G401.6 (cell line): ENCODE measurements at regions not wholly inside any gene's neighbourhood (a gene's known extent, or its start where the extent isn't known, plus 50 kb on each side); places are given as distances from the start of the nearest gene placed in this dataset.

ENCODE experiments used
- FAIRE-seq: peaks from 2 replicates; lab custom pipeline; 2012; peaks lifted over from hg19 to GRCh38; lab: Jason Lieb, UNC

GRCh38 chr14:34212172-34212929 is 249.7 kb downstream of the SPTSSA start:
- no peak for FAIRE-seq

- FAIRE-seq: no peak
These were observed 250.3 kb downstream of the SPTSSA start for GRCh38 chr14:34211732-34212131.

- no peak for FAIRE-seq
These were observed 253.5 kb downstream of the SPTSSA start for GRCh38 chr14:34208532-34208931.

- no peak for FAIRE-seq
These were observed 254.9 kb upstream of the EGLN3 start for GRCh38 chr14:34205799-34206198.

DNA sequence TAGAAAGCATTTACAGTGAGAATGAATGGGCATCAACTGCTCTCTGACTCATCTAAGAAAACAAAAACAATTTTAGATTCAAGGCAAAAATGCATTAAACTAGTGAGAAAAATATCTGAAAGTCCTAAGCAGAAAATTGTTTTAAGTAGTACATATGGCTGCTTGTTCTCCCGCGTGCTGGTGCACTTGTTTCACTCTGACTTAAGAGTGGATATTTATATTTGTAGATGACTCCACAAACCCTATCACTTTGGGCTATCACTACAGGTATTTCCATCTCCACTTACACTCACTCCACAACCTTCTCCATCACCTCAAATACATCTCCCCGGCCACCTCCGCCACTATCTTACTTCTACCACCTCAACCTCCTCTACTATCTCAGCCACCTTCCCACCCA is 253.9 kb upstream of the EGLN3 start:
- FAIRE-seq: no peak

DNA sequence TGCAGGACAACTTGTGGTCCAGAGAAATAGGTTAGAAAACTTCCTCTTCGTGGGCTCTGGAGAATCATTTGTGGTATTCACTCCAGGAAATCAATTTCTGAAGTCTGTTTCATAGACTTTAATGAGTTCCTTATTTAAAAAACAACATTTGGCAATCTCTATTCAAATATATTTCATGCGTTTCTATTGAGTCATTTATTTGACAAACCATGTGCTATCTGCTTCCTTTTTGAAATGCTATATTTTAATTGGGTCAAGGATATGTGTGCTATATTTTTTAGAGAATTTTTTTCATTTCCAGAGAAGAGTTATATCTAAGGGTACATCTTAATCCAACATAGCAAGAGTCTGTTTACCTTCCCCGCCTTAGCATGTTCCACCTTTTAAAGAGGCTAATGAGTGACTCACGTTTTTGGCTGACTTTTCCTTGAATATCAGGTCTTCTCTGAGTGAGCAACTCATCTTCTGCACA is 252.4 kb upstream of the EGLN3 start:
- no peak for FAIRE-seq

DNA sequence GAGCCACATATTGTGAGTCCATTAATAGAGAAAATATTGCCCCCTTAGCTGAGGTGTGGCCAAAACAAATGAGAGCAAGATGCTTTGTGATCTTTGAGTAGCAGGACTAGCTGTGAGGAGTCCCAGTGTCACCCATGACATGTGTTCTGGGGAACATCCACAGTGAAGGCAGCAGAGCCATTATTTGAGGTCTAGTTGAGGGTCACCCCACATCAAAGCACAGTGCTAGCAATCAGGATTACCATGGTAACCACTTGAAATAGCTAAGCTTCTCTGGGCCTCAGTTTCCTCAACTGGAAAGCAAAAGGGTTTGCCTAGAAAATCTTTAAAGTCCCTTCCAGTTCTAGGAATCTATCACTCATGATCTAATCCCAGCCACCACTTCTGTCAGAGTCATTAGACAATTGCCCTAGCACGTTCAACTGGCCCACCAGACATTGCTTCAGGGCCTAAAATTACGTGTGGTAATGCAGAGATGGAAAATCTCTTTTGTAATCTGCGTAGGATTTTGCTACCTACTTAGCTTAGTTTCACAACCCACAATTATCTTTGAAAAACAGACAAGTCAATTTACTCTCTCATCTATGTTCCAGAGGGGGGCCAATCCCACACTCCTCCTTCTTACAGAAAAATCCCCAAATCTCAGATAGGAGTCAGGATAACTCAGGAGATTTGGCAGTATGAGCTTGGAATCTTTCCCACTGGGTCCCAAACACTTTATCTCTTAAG is 251.2 kb upstream of the EGLN3 start:
- no peak for FAIRE-seq

- FAIRE-seq: no peak
These were observed 248.7 kb upstream of the EGLN3 start for GRCh38 chr14:34199585-34199984.

GRCh38 chr14:34198096-34198495 is 247.2 kb upstream of the EGLN3 start:
- no peak for FAIRE-seq

DNA sequence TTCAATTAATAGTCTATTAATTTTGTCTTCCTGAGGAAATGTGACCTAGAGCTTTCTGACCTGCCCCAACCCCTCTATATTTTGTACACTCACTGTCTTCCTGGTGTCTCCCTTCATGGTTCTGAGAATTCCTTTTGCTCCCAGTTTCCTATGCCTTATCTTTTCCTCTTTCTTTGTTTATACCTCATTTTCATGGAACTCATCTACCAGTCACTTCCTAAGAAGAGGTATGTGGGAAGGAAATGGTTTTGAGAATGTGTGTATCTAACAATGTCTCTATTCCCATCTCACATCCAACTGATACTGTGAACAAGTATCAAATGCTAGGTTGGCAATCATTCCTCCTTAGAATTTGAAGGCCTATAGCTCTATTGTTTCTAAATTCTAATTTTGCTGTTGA is 245.1 kb upstream of the EGLN3 start:
- no peak for FAIRE-seq

- no peak for FAIRE-seq
These were observed 239.8 kb upstream of the EGLN3 start for GRCh38 chr14:34190717-34191116.

GRCh38 chr14:34189866-34190265 is 239.0 kb upstream of the EGLN3 start:
- FAIRE-seq: no peak

GRCh38 chr14:34187519-34188044 is 236.7 kb upstream of the EGLN3 start:
- FAIRE-seq: no peak

GRCh38 chr14:34187061-34187460 is 236.2 kb upstream of the EGLN3 start:
- no peak for FAIRE-seq

GRCh38 chr14:34184126-34184525 is 233.3 kb upstream of the EGLN3 start:
- no peak for FAIRE-seq

- no peak for FAIRE-seq
These were observed 232.6 kb upstream of the EGLN3 start for GRCh38 chr14:34183478-34183877.

GRCh38 chr14:34181338-34181737 is 230.5 kb upstream of the EGLN3 start:
- no peak for FAIRE-seq

GRCh38 chr14:34180869-34181268 is 230.0 kb upstream of the EGLN3 start:
- FAIRE-seq: no peak

- FAIRE-seq: no peak
These were observed 229.6 kb upstream of the EGLN3 start for GRCh38 chr14:34180434-34180833.

GRCh38 chr14:34179727-34180126 is 228.9 kb upstream of the EGLN3 start:
- no peak for FAIRE-seq

DNA sequence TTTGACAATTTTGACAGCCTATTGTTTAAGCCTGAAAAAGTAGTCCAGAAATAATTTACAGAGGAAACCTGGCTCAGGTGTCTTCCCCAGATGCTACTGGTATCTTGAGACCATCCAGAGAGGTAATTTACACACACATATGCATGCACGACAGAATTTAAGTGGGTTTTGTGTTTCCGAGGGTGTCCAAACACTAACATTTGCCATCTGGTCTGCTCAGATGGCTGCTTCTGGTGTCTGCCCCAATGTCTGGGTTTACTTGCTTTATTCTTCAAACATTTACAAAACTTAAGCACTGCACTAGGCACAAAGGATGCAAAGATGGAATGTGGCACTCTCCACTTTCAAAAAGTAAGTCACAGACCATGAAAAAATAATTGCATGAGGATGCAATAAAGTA is 226.6 kb upstream of the EGLN3 start:
- FAIRE-seq: no peak

DNA sequence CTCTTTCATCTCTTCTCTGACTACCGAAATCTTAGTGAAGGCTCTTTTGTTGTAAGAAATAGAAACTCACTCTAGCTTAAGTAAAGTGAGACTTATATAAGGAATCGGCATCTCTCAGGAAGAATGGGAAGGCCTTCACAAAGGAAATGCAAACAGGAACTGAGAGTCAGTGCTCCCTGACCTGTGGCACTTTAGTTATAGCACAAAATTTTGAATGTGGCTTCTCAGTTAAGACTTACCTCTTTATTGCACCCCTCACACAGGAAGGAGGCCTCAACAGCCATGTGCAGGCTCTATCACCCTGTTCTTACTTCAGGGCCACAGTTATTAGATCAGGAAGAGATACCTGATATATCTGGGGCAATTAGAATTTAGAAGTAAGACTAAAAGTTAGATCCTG is 224.7 kb upstream of the EGLN3 start:
- FAIRE-seq: no peak

GRCh38 chr14:34174973-34175372 is 224.1 kb upstream of the EGLN3 start:
- FAIRE-seq: no peak

- FAIRE-seq: no peak
These were observed 223.0 kb upstream of the EGLN3 start for GRCh38 chr14:34173916-34174315.
